A673 (cell line): ENCODE measurements at regions not wholly inside any gene's neighbourhood (a gene's known extent, or its start where the extent isn't known, plus 50 kb on each side); places are given as distances from the start of the nearest gene placed in this dataset.

Experiments used
- CTCF ChIP-seq: fragments of 300-800, 200-600 bp; sonication (generic); conservative IDR thresholded peaks from 2 replicates; pipeline ENCODE4 v1.5.1; 2017; ENCODE audit warnings: low read depth, mild to moderate bottlenecking, antibody characterized with exemption, low read length, moderate library complexity, mixed read lengths
- EZH2 ChIP-seq: fragments of 200-600 bp; sonication (generic); IDR thresholded peaks from 2 replicates; pipeline ENCODE4 v1.6.1; 2017; ENCODE audit warnings: borderline replicate concordance, low read depth, mild to moderate bottlenecking, mixed read lengths, antibody characterized with exemption, low read length; ENCODE audit not compliant: poor library complexity, severe bottlenecking

GRCh38 chr13:99749271-99750019 is 222.1 kb downstream of the ZIC5 start:
- no peak for TF ChIP-seq EZH2
- no peak for TF ChIP-seq CTCF
